Stimulated activated naive B cell treated with anti-CD40 and anti-IgM and Interleukin-4, amounts not matched to agents 10 μg/mL and 1 μg/mL and 100 μg/mL, for 72 hours (primary cell): ENCODE measurements at regions not wholly inside any gene's neighbourhood (a gene's known extent, or its start where the extent isn't known, plus 50 kb on each side); places are given as distances from the start of the nearest gene placed in this dataset.
"Not testable (repeated sequence)": the region's sequence is repeated elsewhere in the genome, so short reads cannot be mapped to it uniquely, and the experiment has no call there.

Experiments used
- ATAC-seq, 2 donors: fragments of 150-1000 bp; cut with Tn5 transposase; replicated peaks; 2 replicates each; pipeline ENCODE4 v1.10.0; 2021; ENCODE audit warnings: moderate library complexity in 1 of 2
- DNase-seq: peaks from one replicate; pipeline ENCODE4 v3.0.0; 2021
- H3K27ac Mint-ChIP-seq: one replicate; pipeline ENCODE4 v1.8.0; 2022; ENCODE audit warnings: mild to moderate bottlenecking, mixed read lengths
- H3K27me3 Mint-ChIP-seq, 2 donors: one replicate each; pipeline ENCODE4 v1.8.0; 2022; ENCODE audit warnings: mixed read lengths in 2 of 2
- H3K36me3 Mint-ChIP-seq, 2 donors: one replicate each; pipeline ENCODE4 v1.8.0; 2022; ENCODE audit warnings: mixed read lengths in 2 of 2, mild to moderate bottlenecking in 1 of 2
- H3K4me1 Mint-ChIP-seq, 2 donors: one replicate each; pipeline ENCODE4 v1.8.0; 2022; ENCODE audit warnings: mixed read lengths in 2 of 2, mild to moderate bottlenecking in 1 of 2
- H3K4me3 Mint-ChIP-seq, 2 donors: one replicate each; pipeline ENCODE4 v1.8.0; 2022; ENCODE audit warnings: mild to moderate bottlenecking in 2 of 2, mixed read lengths in 2 of 2, moderate library complexity in 1 of 2
- H3K9me3 Mint-ChIP-seq, 2 donors: one replicate each; pipeline ENCODE4 v1.8.0; 2022; ENCODE audit warnings: mixed read lengths in 2 of 2, mild to moderate bottlenecking in 1 of 2

DNA sequence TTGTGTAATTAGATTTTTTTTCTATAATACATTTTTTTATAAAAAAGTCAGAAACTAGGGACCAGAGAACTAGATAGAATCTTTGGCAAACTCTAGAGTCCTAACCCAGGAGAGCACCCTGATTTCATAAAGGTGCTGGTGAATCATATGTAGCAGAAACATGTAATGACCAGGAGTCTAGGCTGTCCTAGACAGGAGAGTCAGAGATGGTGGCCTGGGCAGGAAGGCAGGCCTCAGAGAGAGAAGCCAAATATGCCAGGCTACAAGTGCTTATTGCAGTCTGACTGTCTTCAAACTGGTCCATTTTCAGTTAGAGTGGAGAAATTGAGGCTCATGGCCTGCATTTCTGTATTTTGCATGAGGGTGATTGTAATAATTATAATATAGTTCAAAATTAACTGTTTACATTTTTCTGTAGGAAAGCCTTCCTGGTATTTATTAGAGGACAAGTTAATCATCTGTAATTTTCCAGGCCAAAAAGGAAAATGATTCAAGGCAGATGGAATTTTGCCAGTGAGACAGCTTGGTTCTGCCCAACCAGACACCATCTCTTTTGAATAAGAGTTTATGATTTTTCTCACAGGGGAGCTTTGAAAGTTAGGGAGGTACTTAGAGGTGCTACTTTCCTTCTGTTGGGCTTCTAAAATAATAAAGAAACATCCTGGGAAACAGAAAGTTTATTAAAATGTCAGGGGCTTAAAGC, 129.8 kb downstream of the S1PR1 start:
- Mint-ChIP-seq H3K4me1 (peaks cover 12 to 19% of the 10 kb centered on the region in 2 donors), H3K4me3 (no peak overlapping the region), H3K27ac (no peak overlapping the region), H3K27me3 (no peaks in the 10 kb centered on the region), H3K9me3 (peaks cover 8 to 10% of the 10 kb centered on the region in 2 donors), H3K36me3 (peaks cover 2 to 10% of the 10 kb centered on the region in 2 donors)
- ATAC-seq (no peak), DNase-seq (no peak)

DNA sequence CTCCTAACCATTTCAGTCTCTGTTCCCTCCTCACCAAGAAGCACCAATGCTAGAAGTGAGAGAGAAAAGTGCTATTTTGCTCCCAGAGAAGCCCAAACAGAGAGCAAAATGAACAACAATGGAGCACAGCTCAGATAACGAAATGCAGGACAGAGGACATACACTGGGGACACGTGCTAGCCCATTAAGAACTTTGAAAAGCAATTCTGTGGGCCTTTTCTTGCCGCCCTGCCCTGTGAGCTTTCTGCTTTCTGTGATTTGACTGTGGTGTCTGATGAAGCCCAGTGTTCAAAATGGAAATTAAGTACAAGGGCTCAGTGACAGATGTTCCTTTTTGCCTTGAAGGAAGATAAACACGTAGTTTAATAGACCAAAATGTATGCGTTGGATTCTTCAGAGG, 130.8 kb downstream of the S1PR1 start:
- no peak for ATAC-seq
- H3K27me3 Mint-ChIP-seq = no peaks in the 10 kb centered on the region
- peaks cover 9% of the 10 kb centered on the region in 2 donors for H3K9me3 Mint-ChIP-seq
- H3K4me1 Mint-ChIP-seq = peaks cover 12 to 20% of the 10 kb centered on the region in 2 donors
- no peak overlapping the region for H3K27ac Mint-ChIP-seq
- no peak overlapping the region for H3K4me3 Mint-ChIP-seq
- peaks cover 5 to 12% of the 10 kb centered on the region in 2 donors for H3K36me3 Mint-ChIP-seq
- DNase-seq = no peak

GRCh38 chr1:101370488-101370887, 133.7 kb downstream of the S1PR1 start:
- Mint-ChIP-seq H3K4me3 (no peak overlapping the region), H3K36me3 (peaks cover 5 to 7% of the 10 kb centered on the region in 2 donors), H3K27ac (no peak overlapping the region), H3K4me1 (peaks cover 12 to 19% of the 10 kb centered on the region in 2 donors), H3K9me3 (peaks cover 3 to 6% of the 10 kb centered on the region in 2 donors), H3K27me3 (no peaks in the 10 kb centered on the region)
- DNase-seq (no peak), ATAC-seq (no peak)

DNA sequence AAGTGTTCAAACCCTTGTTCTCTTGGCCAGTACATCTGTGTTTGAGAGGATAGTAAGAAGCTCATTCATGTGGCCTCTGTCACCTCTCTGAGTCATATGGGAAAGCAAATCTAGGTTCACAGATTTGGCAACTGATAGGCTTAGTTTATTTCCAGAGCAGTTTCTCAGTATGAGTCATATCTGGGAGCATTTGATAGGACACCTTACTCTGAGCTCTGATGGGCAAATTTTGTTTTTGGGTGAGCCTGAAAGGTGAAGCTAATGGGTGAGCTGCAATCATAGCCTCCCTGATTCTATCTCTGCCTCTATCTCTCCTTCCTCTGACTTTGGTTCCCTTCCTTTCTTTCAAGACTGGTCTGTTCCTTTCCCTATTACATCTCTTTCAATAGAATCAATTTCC, 134.4 kb downstream of the S1PR1 start:
- Mint-ChIP-seq H3K36me3 (peaks cover 5 to 7% of the 10 kb centered on the region in 2 donors), H3K27me3 (no peaks in the 10 kb centered on the region), H3K4me3 (no peak overlapping the region), H3K27ac (no peak overlapping the region), H3K9me3 (peaks cover 3 to 6% of the 10 kb centered on the region in 2 donors), H3K4me1 (peaks cover 6 to 12% of the 10 kb centered on the region in 2 donors)
- DNase-seq (no peak), ATAC-seq (peak; percentile 85 to 95)

DNA sequence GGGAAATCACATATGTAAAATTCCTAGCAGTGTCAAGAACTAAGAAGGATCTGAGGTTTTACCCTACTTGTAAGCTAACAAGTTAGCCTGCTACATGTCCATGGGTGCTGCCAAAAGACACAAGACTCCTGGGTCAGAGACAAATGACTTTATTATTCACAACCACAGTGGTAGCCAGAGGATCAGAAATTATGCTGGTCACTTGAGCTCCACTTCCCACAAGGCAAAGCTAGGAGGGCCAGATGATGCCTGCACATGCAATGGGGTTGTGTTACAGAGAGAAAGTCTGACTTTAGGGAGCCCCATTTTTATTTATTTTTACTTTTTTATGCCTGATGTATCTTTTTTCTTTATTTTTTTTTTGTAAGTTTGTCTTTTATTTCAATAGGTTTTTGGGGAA, 136.8 kb downstream of the S1PR1 start:
- no peak for DNase-seq
- H3K27me3 Mint-ChIP-seq = no peaks in the 10 kb centered on the region
- H3K27ac Mint-ChIP-seq = no peak overlapping the region
- no peak overlapping the region for H3K4me3 Mint-ChIP-seq
- peaks cover 6 to 15% of the 10 kb centered on the region in 2 donors for H3K4me1 Mint-ChIP-seq
- no peak for ATAC-seq
- peaks cover 3 to 6% of the 10 kb centered on the region in 2 donors for H3K9me3 Mint-ChIP-seq
- peaks cover 5 to 7% of the 10 kb centered on the region in 2 donors for H3K36me3 Mint-ChIP-seq

DNA sequence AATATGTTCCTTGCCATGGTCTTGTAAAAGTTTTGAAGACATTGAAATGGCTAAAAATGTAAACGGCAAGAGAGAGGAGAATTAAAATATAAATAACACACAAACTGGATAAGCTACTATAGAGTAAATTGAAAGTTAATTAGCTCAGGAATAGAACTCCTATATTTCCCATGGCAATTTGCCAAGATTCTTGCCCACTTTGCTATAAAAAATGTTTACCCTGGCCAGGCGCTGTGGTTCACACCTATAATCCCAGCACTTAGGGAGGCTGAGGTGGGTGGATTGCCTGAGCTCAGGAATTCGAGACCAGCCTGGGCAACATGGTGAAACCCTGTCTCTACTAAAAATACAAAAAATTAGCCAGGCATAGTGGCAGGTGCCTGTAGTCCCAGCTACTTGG, 138.6 kb downstream of the S1PR1 start:
- H3K27me3 Mint-ChIP-seq, H3K36me3 Mint-ChIP-seq, H3K4me3 Mint-ChIP-seq, H3K27ac Mint-ChIP-seq, DNase-seq, ATAC-seq: not testable (repeated sequence)
- Mint-ChIP-seq H3K9me3 (peaks cover 3 to 10% of the 10 kb centered on the region in 2 donors), H3K4me1 (peaks cover 20 to 34% of the 10 kb centered on the region in 2 donors)

DNA sequence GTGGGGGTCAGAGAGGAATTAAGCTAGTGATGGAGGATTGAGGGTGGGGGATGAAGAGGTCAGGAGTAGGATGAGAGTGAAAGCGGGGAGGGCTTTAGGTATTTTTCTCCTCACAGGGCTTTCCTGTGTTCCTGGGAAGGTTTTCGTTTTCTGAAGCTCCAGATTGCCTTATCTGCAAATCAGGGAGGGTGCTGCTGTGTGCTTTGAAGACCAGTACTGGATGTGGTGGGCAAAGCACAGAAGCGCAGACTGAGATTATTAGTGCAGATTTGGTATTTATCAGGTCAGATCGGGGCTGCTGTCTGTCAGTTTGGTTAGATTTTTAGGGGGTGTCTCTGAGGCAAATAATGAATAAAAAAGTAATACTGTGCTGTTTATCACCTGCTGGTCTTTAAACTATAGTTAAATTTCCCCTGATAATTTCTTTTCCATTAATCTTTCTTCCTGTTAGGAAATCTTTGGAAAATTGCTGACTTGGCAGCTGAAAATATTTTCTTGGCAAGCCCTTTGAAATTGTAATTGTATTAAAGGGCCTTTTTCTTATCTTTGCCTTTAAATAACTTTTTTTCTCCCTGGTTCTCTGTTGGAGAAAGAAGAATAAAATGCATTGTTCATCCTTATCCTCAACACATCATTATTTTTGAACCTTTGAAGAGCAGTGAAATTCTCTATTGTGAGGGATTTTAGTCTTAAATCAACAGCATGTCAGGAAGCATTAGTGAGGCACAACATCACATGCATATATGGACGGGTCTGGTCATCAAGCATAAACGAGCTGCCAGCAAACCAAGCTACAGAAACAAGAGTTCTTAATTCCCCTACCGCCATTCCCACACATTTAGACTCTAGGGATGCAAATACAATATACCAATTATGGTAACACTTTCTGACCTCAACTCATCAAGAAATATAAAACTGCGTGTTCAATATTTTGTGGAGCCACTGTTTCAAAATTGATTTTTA, 139.6 kb downstream of the S1PR1 start:
- H3K27ac Mint-ChIP-seq = no peak overlapping the region
- H3K36me3 Mint-ChIP-seq = peaks cover 5 to 7% of the 10 kb centered on the region in 2 donors
- no peaks in the 10 kb centered on the region for H3K27me3 Mint-ChIP-seq
- peaks cover 3 to 10% of the 10 kb centered on the region in 2 donors for H3K9me3 Mint-ChIP-seq
- H3K4me3 Mint-ChIP-seq = no peak overlapping the region
- peaks cover 19 to 34% of the 10 kb centered on the region in 2 donors for H3K4me1 Mint-ChIP-seq
- ATAC-seq (no peak), DNase-seq (no peak)

DNA sequence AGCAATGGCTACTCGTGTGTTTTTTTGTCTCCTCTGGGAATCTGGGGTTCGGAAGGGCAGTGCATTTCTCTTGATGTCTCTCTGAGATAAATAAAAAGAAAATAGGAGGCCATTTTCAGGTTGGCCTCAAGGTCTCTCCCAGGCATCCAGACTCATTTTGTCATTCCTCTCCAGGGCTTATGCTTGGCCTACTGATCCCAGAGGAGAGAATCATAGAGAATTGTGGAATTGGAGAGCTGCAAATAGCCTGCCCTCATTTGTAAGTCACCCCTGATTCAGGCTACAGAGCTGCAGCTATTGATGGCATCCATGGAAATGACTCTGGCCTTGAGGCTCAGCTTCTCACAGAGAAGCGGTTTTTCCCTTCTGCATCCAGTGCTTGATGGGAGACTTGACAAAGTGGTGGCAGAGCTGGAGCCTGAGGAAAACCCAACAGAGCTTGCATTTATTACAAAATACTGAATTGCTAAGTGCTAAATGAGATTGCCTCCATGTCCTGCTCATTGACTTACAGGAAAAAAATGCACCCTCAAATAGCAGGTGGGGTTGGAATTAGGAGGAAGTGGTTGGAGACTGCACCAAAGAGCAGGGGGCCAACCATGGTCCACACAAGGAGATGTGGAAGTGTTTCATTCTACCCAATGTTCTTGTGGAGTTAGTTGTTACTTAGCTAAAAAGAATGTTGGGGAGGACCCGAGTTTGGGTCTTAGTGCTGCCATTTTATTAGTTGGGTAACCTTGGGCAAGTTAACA, 140.4 kb downstream of the S1PR1 start:
- H3K9me3 Mint-ChIP-seq = peaks cover 3 to 10% of the 10 kb centered on the region in 2 donors
- no peak overlapping the region for H3K27ac Mint-ChIP-seq
- ATAC-seq = no peak
- no peak overlapping the region for H3K4me3 Mint-ChIP-seq
- peaks cover 3 to 7% of the 10 kb centered on the region in 2 donors for H3K36me3 Mint-ChIP-seq
- no peak for DNase-seq
- no peaks in the 10 kb centered on the region for H3K27me3 Mint-ChIP-seq
- H3K4me1 Mint-ChIP-seq = peaks cover 19 to 30% of the 10 kb centered on the region in 2 donors

- no peak overlapping the region for H3K4me3 Mint-ChIP-seq
- peaks cover 20 to 30% of the 10 kb centered on the region in 2 donors for H3K4me1 Mint-ChIP-seq
- no peak for DNase-seq
- H3K36me3 Mint-ChIP-seq = no peaks in the 10 kb centered on the region
- no peak for ATAC-seq
- H3K27ac Mint-ChIP-seq = peak overlapping the region; percentile 15
- H3K9me3 Mint-ChIP-seq = peaks cover 0 to 4% of the 10 kb centered on the region in 2 donors
- H3K27me3 Mint-ChIP-seq = no peaks in the 10 kb centered on the region
Observed at GRCh38 chr1:101379037-101379436, 142.2 kb downstream of the S1PR1 start.

DNA sequence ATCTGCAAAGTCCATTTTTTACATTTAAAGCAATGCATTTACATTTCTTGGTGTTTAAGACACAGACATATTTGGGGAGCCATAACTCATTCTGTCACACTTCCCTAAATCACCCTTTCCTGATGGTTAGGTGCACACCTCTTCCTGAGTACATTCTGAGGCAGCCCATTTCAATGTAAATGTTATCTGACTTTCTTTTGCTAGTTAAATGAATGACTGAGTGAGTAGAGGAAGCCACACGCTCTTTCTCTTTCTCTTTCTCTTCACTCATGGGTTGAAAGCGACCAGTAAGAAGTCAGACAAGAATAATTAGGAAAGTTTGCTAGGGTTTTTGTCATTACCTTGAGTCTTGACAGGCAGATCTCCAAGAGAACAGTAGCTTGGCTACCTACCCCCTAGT, 143.1 kb downstream of the S1PR1 start:
- H3K9me3 Mint-ChIP-seq = peaks cover 0 to 4% of the 10 kb centered on the region in 2 donors
- peak overlapping the region; percentile 70 for H3K27ac Mint-ChIP-seq
- H3K36me3 Mint-ChIP-seq = no peaks in the 10 kb centered on the region
- H3K4me3 Mint-ChIP-seq = peak overlapping the region; percentile 14 to 20
- no peaks in the 10 kb centered on the region for H3K27me3 Mint-ChIP-seq
- ATAC-seq = peak; percentile 88 to 93
- no peak for DNase-seq
- peaks cover 20 to 30% of the 10 kb centered on the region in 2 donors for H3K4me1 Mint-ChIP-seq

GRCh38 chr1:101382135-101382534, 145.3 kb downstream of the S1PR1 start:
- no peak overlapping the region for H3K4me3 Mint-ChIP-seq
- DNase-seq (no peak), ATAC-seq (no peak)
- no peak overlapping the region for H3K27ac Mint-ChIP-seq
- H3K4me1 Mint-ChIP-seq = peaks cover 20 to 30% of the 10 kb centered on the region in 2 donors
- peaks cover 3 to 10% of the 10 kb centered on the region in 2 donors for H3K9me3 Mint-ChIP-seq
- peaks cover 0 to 4% of the 10 kb centered on the region in 2 donors for H3K36me3 Mint-ChIP-seq
- H3K27me3 Mint-ChIP-seq = no peaks in the 10 kb centered on the region

DNA sequence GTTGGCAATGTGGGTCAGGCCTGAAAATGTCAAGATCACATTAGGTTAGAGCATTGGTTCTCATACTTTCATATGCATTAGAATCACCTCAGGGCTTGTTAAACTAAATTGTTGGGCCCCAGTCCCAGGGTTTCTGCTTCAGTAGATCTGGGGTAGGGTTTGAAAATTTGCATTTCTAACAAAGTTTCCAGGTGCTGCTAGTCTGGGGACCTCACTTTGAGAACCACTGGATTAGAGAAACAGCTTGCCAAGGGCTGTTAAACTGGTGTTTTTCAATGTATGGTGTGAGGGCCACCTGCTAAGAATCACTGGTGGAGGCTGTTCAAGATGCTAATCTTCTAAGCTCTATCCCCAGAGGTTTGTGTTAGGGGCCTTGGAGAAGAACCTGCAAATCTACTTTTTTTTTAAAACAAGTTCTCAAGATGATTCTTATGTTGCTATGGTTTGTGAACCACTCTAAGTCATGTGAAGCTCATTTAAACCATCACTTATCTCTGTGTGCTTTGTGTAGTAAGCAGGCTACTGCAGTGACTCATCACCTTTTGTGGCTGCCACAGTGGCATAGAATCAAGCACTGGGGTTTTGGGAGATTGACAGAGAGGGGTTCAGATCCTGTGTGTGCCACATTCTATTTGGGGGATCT, 152.2 kb downstream of the S1PR1 start:
- peaks cover 6 to 18% of the 10 kb centered on the region in 2 donors for H3K9me3 Mint-ChIP-seq
- H3K4me1 Mint-ChIP-seq = peaks cover 19 to 42% of the 10 kb centered on the region in 2 donors
- no peaks in the 10 kb centered on the region for H3K27me3 Mint-ChIP-seq
- peaks cover 5 to 16% of the 10 kb centered on the region in 2 donors for H3K36me3 Mint-ChIP-seq
- ATAC-seq (peak; percentile 89 to 95), DNase-seq (no peak)
- peak overlapping the region; percentile 70 for H3K27ac Mint-ChIP-seq
- no peak overlapping the region for H3K4me3 Mint-ChIP-seq

DNA sequence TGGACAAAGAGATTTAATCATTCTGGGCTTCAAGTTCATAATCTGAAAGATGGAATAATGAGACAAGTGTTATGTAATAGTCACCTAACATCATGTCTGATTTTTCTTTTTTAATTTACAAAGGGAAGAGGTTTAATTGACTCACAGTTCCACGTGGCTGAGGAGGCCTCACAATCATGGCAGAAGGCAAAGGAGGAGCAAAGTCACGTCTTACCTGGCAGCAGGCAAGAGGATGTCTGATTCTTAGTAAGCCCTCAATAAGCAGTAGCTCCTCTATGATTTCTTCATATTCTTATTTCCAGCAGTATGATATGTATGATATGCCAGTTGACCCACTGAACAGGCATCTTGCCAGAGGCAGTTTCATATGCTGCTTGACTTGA, 152.7 kb downstream of the S1PR1 start:
- Mint-ChIP-seq H3K27ac (peak overlapping the region; percentile 70), H3K36me3 (peaks cover 5 to 16% of the 10 kb centered on the region in 2 donors), H3K4me3 (no peak overlapping the region), H3K4me1 (peaks cover 19 to 42% of the 10 kb centered on the region in 2 donors), H3K27me3 (no peaks in the 10 kb centered on the region), H3K9me3 (peaks cover 6 to 18% of the 10 kb centered on the region in 2 donors)
- peak in 1 of 2 donors; percentile 12 for ATAC-seq
- no peak for DNase-seq
